Esophagus (tissue), 2 donors: ENCODE measurements at regions not wholly inside any gene's neighbourhood (a gene's known extent, or its start where the extent isn't known, plus 50 kb on each side); places are given as distances from the start of the nearest gene placed in this dataset.

ENCODE experiments used
- H3K27ac ChIP-seq, 2 donors: one replicate each; pipeline ENCODE4 v1.5.1; 2013; ENCODE audit warnings: low read depth in 2 of 2, mild to moderate bottlenecking in 2 of 2, inconsistent platforms in 1 of 2, low read length in 1 of 2, moderate library complexity in 1 of 2
- H3K27me3 ChIP-seq, 2 donors: one replicate each; pipeline ENCODE4 v1.6.1; 2013; ENCODE audit warnings: low read length in 2 of 2, control low read depth in 1 of 2, mild to moderate bottlenecking in 1 of 2; ENCODE audit not compliant: insufficient read depth in 2 of 2, control insufficient read depth in 1 of 2
- H3K36me3 ChIP-seq, 2 donors: one replicate each; pipeline ENCODE4 v1.6.1; 2013; ENCODE audit warnings: low read length in 1 of 2; ENCODE audit not compliant: control insufficient read depth in 2 of 2, insufficient read depth in 2 of 2
- H3K4me1 ChIP-seq, 2 donors: one replicate each; pipeline ENCODE4 v1.6.1; 2013; ENCODE audit warnings: low read length in 1 of 2; ENCODE audit not compliant: control insufficient read depth in 2 of 2, insufficient read depth in 2 of 2
- H3K4me3 ChIP-seq, 2 donors: one replicate each; pipeline ENCODE4 v1.5.1; 2013; ENCODE audit warnings: low read length in 2 of 2, mild to moderate bottlenecking in 2 of 2, low read depth in 1 of 2, moderate library complexity in 1 of 2
- H3K9me3 ChIP-seq, 2 donors: one replicate each; pipeline ENCODE4 v1.6.1; 2013; ENCODE audit warnings: mild to moderate bottlenecking in 2 of 2, low read depth in 1 of 2, low read length in 1 of 2, moderate library complexity in 1 of 2; ENCODE audit not compliant: control insufficient read depth in 2 of 2, insufficient read depth in 1 of 2
- WGBS, 2 donors: extraction: QIAGEN DNeasy Blood & Tissue Kit; methylation state at CpG; one replicate each; pipeline ENCODE4 v1.1.7; 2013; 5-methylcytosine and 5-hydroxymethylcytosine counted together
- donor health status: healthy with polysubstance abuse.
- donor health status: Bipolar disorder and iron deficiency.

GRCh38 chr4:1499465-1499864 lies 93.2 kb upstream of the NKX1-1 start:
- Histone ChIP-seq H3K4me1 (no peaks in the 10 kb centered on the region), H3K4me3 (no peak overlapping the region), H3K9me3 (peaks cover 0 to 3% of the 10 kb centered on the region in 2 donors), H3K27ac (no peak overlapping the region), H3K36me3 (no peaks in the 10 kb centered on the region), H3K27me3 (no peaks in the 10 kb centered on the region)
- WGBS, 2 donors, result 79 to 82% methylated on average over 7 of the region's 7 CpGs

DNA sequence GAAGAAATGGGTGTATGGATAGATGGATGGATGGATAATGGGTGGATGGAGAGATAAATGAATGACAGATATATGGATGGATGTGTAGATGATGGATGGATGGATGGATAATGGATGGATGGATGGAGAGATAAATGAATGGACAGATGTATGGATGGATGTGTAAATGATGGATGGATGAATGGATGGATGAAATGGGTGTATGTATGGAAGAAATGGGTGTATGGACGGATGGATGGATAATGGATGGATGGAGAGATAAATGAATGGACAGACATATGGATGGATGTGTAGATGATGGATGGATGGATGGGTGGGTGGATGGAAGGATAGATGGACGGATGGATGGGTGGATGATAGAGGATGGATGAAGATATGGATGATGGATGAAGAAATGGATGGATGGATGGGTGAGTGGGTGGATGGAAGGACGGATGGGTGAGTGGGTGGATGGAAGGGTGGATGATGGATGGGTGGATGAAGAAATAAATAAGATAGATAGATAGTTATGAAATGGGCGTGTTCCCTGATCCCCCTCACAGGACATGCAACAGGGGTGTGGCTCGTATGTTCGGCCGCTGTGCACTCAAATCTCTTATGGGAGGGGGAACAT lies 91.1 kb upstream of the NKX1-1 start:
- H3K27ac ChIP-seq, result no peak overlapping the region

GRCh38 chr4:1496116-1496642 lies 89.9 kb upstream of the NKX1-1 start:
- no peaks in the 10 kb centered on the region for H3K36me3 ChIP-seq
- peaks cover 0 to 2% of the 10 kb centered on the region in 2 donors for H3K27me3 ChIP-seq
- 71 to 75% methylated on average over 9 of the region's 9 CpGs for WGBS, 2 donors

More for the DNA sequence above, 91.1 kb upstream of the NKX1-1 start:
- no peaks in the 10 kb centered on the region for H3K4me1 ChIP-seq
- H3K27me3 ChIP-seq, result peaks cover 0 to 2% of the 10 kb centered on the region in 2 donors
- H3K4me3 ChIP-seq, result no peak overlapping the region
- no peaks in the 10 kb centered on the region for H3K36me3 ChIP-seq
- WGBS, 2 donors, result 66 to 67% methylated on average over 7 of the region's 7 CpGs
- H3K9me3 ChIP-seq, result peaks cover 0 to under 1% of the 10 kb centered on the region in 2 donors

GRCh38 chr4:1495416-1496115 lies 89.3 kb upstream of the NKX1-1 start:
- no peak overlapping the region for H3K27ac ChIP-seq
- no peaks in the 10 kb centered on the region for H3K4me1 ChIP-seq
- no peaks in the 10 kb centered on the region for H3K36me3 ChIP-seq
- H3K9me3 ChIP-seq, result peaks cover 0 to 3% of the 10 kb centered on the region in 2 donors
- peaks cover 0 to 2% of the 10 kb centered on the region in 2 donors for H3K27me3 ChIP-seq
- H3K4me3 ChIP-seq, result no peak overlapping the region
- 72 to 74% methylated on average over 34 of the region's 34 CpGs for WGBS, 2 donors

More at GRCh38 chr4:1496116-1496642, 89.9 kb upstream of the NKX1-1 start:
- Histone ChIP-seq H3K4me1 (no peaks in the 10 kb centered on the region), H3K27ac (no peak overlapping the region), H3K9me3 (peaks cover 0 to 3% of the 10 kb centered on the region in 2 donors), H3K4me3 (no peak overlapping the region)

DNA sequence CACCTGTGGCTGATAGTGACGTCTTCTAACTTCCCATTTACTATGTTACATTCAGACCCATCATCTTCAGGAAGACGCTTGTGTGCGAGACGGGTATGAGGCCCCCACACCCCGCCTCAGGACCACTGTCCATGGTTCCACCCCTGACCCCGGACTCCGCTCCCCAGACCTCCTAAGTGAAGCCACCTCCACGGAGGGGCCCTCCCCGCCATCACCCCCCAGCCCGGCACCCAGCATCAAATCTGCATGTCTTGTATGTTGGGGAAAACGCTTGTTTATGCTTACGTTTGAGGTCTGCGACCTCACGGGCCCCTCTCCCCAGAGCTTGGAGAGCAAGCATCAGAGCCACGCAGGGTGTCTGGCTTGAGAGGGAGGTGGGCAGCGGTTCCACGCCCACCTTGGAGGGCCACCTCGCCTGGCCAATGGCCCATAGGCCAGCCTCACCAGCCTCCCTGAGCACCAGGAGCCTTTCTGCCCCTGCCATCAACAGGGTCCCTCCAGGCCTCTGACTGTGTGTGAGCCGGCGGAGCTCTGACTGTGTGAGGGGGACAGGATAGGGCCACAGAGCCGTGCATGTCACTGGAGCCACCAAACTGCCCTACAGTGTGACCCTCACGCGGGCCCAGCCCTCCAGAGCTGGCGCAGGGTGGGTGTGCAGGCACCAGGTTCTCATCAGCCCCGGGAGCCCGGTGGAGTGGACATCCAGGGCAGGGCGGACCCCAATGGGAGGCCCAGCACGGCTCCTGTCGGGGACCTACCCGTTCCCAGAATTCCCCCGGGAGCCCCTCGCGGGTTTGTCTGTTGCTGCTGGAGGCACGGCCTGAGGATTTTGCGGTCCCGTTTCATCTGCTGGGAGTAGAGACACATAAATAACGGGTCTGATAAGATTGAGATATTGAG lies 88.4 kb upstream of the NKX1-1 start:
- no peak overlapping the region for H3K27ac ChIP-seq
- H3K4me3 ChIP-seq, result no peak overlapping the region
- no peaks in the 10 kb centered on the region for H3K4me1 ChIP-seq
- no peaks in the 10 kb centered on the region for H3K36me3 ChIP-seq
- peaks cover 0 to 2% of the 10 kb centered on the region in 2 donors for H3K27me3 ChIP-seq
- peaks cover 0 to 3% of the 10 kb centered on the region in 2 donors for H3K9me3 ChIP-seq
- 73 to 76% methylated on average over 37 of the region's 37 CpGs for WGBS, 2 donors

- 71 to 77% methylated on average over 28 of the region's 28 CpGs for WGBS, 2 donors
- Histone ChIP-seq H3K27me3 (peaks cover 0 to 2% of the 10 kb centered on the region in 2 donors), H3K27ac (no peak overlapping the region), H3K4me3 (no peak overlapping the region), H3K4me1 (no peaks in the 10 kb centered on the region), H3K36me3 (no peaks in the 10 kb centered on the region), H3K9me3 (peaks cover 0 to 3% of the 10 kb centered on the region in 2 donors)
Measured at GRCh38 chr4:1493540-1494287, 87.5 kb upstream of the NKX1-1 start.

GRCh38 chr4:1492651-1493539 lies 86.7 kb upstream of the NKX1-1 start:
- Histone ChIP-seq H3K27me3 (peaks cover 0 to 2% of the 10 kb centered on the region in 2 donors), H3K4me3 (no peak overlapping the region), H3K27ac (no peak overlapping the region), H3K36me3 (no peaks in the 10 kb centered on the region), H3K9me3 (peaks cover 0 to 3% of the 10 kb centered on the region in 2 donors), H3K4me1 (no peaks in the 10 kb centered on the region)
- WGBS, 2 donors, result 56 to 61% methylated on average over 46 of the region's 46 CpGs

- H3K27ac ChIP-seq, result no peak overlapping the region
- H3K4me3 ChIP-seq, result no peak overlapping the region
- no peaks in the 10 kb centered on the region for H3K4me1 ChIP-seq
- H3K27me3 ChIP-seq, result peaks cover 0 to 2% of the 10 kb centered on the region in 2 donors
- H3K9me3 ChIP-seq, result peaks cover 0 to 3% of the 10 kb centered on the region in 2 donors
- no peaks in the 10 kb centered on the region for H3K36me3 ChIP-seq
- 77 to 88% methylated on average over 5 of the region's 5 CpGs for WGBS, 2 donors
Measured at GRCh38 chr4:1492142-1492457, 85.9 kb upstream of the NKX1-1 start.
